ENCODE measurements at regions not wholly inside any gene's neighbourhood (a gene's known extent, or its start where the extent isn't known, plus 50 kb on each side); places are given as distances from the start of the nearest gene placed in this dataset.

DNA sequence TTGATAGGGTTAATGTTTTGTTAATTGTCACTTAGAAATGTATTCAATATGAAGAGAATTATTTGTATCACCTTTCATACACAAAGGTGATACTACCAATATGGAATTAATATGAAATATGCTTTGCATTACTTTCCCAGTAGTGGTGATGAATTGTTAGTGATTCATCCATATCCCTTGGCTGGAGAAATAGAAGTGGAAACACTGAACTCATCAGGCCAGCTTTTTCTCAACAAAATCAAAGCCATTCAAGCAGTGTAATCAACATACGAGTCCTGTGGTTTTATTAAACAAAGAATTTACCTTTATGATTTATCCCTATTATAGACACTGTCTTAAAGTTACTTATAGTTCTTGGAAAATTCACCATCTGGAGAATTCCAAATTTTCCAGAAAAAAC, 264.0 kb upstream of the MEF2C start:
- TF ChIP-seq, protein P1, sequence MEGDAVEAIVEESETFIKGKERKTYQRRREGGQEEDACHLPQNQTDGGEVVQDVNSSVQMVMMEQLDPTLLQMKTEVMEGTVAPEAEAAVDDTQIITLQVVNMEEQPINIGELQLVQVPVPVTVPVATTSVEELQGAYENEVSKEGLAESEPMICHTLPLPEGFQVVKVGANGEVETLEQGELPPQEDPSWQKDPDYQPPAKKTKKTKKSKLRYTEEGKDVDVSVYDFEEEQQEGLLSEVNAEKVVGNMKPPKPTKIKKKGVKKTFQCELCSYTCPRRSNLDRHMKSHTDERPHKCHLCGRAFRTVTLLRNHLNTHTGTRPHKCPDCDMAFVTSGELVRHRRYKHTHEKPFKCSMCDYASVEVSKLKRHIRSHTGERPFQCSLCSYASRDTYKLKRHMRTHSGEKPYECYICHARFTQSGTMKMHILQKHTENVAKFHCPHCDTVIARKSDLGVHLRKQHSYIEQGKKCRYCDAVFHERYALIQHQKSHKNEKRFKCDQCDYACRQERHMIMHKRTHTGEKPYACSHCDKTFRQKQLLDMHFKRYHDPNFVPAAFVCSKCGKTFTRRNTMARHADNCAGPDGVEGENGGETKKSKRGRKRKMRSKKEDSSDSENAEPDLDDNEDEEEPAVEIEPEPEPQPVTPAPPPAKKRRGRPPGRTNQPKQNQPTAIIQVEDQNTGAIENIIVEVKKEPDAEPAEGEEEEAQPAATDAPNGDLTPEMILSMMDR (IDR thresholded peaks at IDR 0.05) = no peak
- TF ChIP-seq POLR2A (IDR thresholded peaks at IDR 0.05) = no peak
- no peak for TF ChIP-seq EP300 (IDR thresholded peaks at IDR 0.05)
